ENCODE measurements at regions not wholly inside any gene's neighbourhood (a gene's known extent, or its start where the extent isn't known, plus 50 kb on each side); places are given as distances from the start of the nearest gene placed in this dataset.

DNA sequence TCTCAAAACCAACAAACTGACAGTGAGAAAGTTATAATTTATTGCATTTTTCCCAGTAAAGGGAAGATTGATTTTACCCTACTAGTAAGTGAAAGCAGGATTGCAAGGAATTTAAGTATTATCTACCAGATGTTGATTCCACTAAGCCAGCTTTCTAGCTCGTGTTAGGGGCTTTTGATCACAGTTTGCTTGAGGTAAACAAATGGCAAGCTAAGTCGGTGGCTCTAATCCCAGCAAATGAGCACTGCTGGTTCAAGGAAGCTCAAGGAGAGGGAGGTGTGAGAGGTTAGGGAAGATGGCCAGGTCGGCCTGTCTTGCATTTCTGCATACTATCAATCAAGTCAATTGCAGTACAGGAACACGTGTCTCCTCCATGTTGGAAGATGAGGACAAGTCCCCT, 448.7 kb upstream of the POM121L12 start:
- Histone ChIP-seq H3K18ac (ENCODE audit: extremely low read depth, low read length) (no peak overlapping the region), H3K14ac (ENCODE audit: insufficient read length) (no peak overlapping the region), H3K4ac (replicated peaks; ENCODE audit: insufficient read length, low read depth, low read length) (no peak overlapping the region), H3K27me3 (replicated peaks in 1 of 4; ENCODE audit: control insufficient read depth in 3 of 4, extremely low read depth in 1 of 4, insufficient read depth in 3 of 4, low read length in 3 of 4) (no peaks in the 10 kb centered on the region), H2BK15ac (ENCODE audit: low read length) (no peak overlapping the region), H2AFZ (ENCODE audit: low read length) (no peak overlapping the region), H4K91ac (replicated peaks; ENCODE audit: insufficient read length, low read length) (no peak overlapping the region), H2BK120ac (replicated peaks; ENCODE audit: low read depth, low read length) (no peak overlapping the region), H4K8ac (ENCODE audit: extremely low read depth, insufficient read depth, low read length) (no peak overlapping the region), H3K79me1 (ENCODE audit: low read depth, low read length) (no peaks in the 10 kb centered on the region), H3K9ac (replicated peaks in 1 of 4; ENCODE audit: extremely low read depth in 1 of 4, low read depth in 3 of 4, low read length in 3 of 4) (no peak overlapping the region), H3K23ac (ENCODE audit: insufficient read length) (no peak overlapping the region), H2BK5ac (ENCODE audit: low read depth, low read length) (no peak overlapping the region), H3K23me2 (ENCODE audit: low read depth, low read length) (no peaks in the 10 kb centered on the region), H4K5ac (ENCODE audit: insufficient read length, low read depth, low read length) (no peak overlapping the region), H2AK5ac (ENCODE audit: low read depth, low read length) (no peak overlapping the region), H3K27ac (ENCODE audit: low read depth, low read length) (no peak overlapping the region), H3K4me3 (ENCODE audit: extremely low read depth in 1 of 4, insufficient read depth in 2 of 4, low read depth in 3 of 4, low read length in 4 of 4) (no peak overlapping the region), H3K4me2 (ENCODE audit: insufficient read depth in 1 of 2, low read depth in 2 of 2, low read length in 2 of 2) (no peak overlapping the region), H2BK20ac (ENCODE audit: low read length) (no peak overlapping the region), H3K79me2 (ENCODE audit: control insufficient read depth in 1 of 2, insufficient read depth in 2 of 2, low read length in 2 of 2) (no peaks in the 10 kb centered on the region), H2BK12ac (ENCODE audit: low read depth, low read length) (no peak overlapping the region), H3K36me3 (ENCODE audit: control insufficient read depth in 2 of 4, insufficient read depth in 4 of 4, low read length in 3 of 4) (no peaks in the 10 kb centered on the region), H4K20me1 (replicated peaks in 1 of 2; ENCODE audit: control insufficient read depth in 1 of 2, insufficient read depth in 2 of 2, low read length in 2 of 2) (no peaks in the 10 kb centered on the region), H3K56ac (replicated peaks; ENCODE audit: insufficient read length, low read depth, low read length) (no peak overlapping the region), H3K4me1 (replicated peaks in 1 of 4; ENCODE audit: control insufficient read depth in 3 of 4, insufficient read depth in 4 of 4, low read length in 3 of 4) (no peaks in the 10 kb centered on the region), H3K9me3 (ENCODE audit: insufficient read depth in 2 of 2, low read depth in 1 of 2, low read length in 1 of 2) (no peaks in the 10 kb centered on the region)
- POLR2A ChIA-PET (ENCODE audit: partially characterized antibody): no interaction called here
- CTCF ChIA-PET (ENCODE audit: partially characterized antibody): interaction anchor here (0.6 kb wide), 1 partner anchor 678 kb away, joined by 3 read pairs; no protein-coding TSS in a partner anchor
- 82% methylated on average over 3 of the region's 4 CpGs; no CpG with 5 or more reads in 1 of the 2 experiments for WGBS, 2 experiments (ENCODE audit: extremely low coverage in 1 of 2, insufficient coverage in 1 of 2, insufficient read length in 1 of 2, insufficient replicate concordance in 2 of 2, low coverage in 1 of 2, low lambda C conversion rate in 2 of 2, missing lambda C conversion rate in 1 of 2)
- FAIRE-seq (no peak), DNase-seq (ENCODE audit: low read depth in 1 of 2, low spot score in 2 of 2) (peak in 1 of 2 experiments; percentile 3)
- TF ChIP-seq EGR1 (IDR thresholded peaks at IDR 0.05; ENCODE audit: borderline replicate concordance, low read depth, low read length) (no peak), CHD2 (IDR thresholded peaks at IDR 0.05; ENCODE audit: low read length) (no peak), CHD1 (IDR thresholded peaks at IDR 0.05; ENCODE audit: low read depth, low read length) (no peak), EZH2 (IDR thresholded peaks at IDR 0.05; ENCODE audit: low read depth, low read length, severe bottlenecking) (no peak), POU5F1 (IDR thresholded peaks at IDR 0.05; ENCODE audit: low read depth, low read length) (no peak), MAFK (IDR thresholded peaks at IDR 0.05; ENCODE audit: low read depth, low read length) (no peak), RXRA (IDR thresholded peaks at IDR 0.05; ENCODE audit: insufficient read depth, low read depth, low read length) (no peak), TCF12 (IDR thresholded peaks at IDR 0.05; ENCODE audit: low read depth, low read length) (no peak), KDM4A (IDR thresholded peaks at IDR 0.05; ENCODE audit: low read depth, low read length, severe bottlenecking) (no peak)
- TF ChIP-seq, protein P1, sequence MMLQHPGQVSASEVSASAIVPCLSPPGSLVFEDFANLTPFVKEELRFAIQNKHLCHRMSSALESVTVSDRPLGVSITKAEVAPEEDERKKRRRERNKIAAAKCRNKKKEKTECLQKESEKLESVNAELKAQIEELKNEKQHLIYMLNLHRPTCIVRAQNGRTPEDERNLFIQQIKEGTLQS (IDR thresholded peaks at IDR 0.05; ENCODE audit: insufficient read depth, low read depth, low read length): no peak
- TF ChIP-seq, protein P2, sequence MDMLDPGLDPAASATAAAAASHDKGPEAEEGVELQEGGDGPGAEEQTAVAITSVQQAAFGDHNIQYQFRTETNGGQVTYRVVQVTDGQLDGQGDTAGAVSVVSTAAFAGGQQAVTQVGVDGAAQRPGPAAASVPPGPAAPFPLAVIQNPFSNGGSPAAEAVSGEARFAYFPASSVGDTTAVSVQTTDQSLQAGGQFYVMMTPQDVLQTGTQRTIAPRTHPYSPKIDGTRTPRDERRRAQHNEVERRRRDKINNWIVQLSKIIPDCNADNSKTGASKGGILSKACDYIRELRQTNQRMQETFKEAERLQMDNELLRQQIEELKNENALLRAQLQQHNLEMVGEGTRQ (IDR thresholded peaks at IDR 0.05; ENCODE audit: low read length): no peak
- TF ChIP-seq, protein P3, sequence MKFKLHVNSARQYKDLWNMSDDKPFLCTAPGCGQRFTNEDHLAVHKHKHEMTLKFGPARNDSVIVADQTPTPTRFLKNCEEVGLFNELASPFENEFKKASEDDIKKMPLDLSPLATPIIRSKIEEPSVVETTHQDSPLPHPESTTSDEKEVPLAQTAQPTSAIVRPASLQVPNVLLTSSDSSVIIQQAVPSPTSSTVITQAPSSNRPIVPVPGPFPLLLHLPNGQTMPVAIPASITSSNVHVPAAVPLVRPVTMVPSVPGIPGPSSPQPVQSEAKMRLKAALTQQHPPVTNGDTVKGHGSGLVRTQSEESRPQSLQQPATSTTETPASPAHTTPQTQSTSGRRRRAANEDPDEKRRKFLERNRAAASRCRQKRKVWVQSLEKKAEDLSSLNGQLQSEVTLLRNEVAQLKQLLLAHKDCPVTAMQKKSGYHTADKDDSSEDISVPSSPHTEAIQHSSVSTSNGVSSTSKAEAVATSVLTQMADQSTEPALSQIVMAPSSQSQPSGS (IDR thresholded peaks at IDR 0.05; ENCODE audit: low read length): no peak

Measured in H1 (cell line).